ENCODE measurements at regions not wholly inside any gene's neighbourhood (a gene's known extent, or its start where the extent isn't known, plus 50 kb on each side); places are given as distances from the start of the nearest gene placed in this dataset.

- no peak for TF ChIP-seq CTCF (IDR thresholded peaks at IDR 0.05; ENCODE audit: low read length)
- TF ChIP-seq EZH2 (optimal IDR thresholded peaks at IDR 0.05; ENCODE audit: low read depth, low read length): no peak
- TF ChIP-seq EZH2phosphoT487 (IDR thresholded peaks at IDR 0.05; ENCODE audit: low read length): no peak
Measured at GRCh38 chr2:104930732-104931131, 76.8 kb downstream of the POU3F3 start.
